HepG2 (cell line): ENCODE measurements at regions not wholly inside any gene's neighbourhood (a gene's known extent, or its start where the extent isn't known, plus 50 kb on each side); places are given as distances from the start of the nearest gene placed in this dataset.

Source experiments
- CHD2 ChIP-seq: IDR thresholded peaks from 2 replicates; pipeline ENCODE4 v1.6.1; 2011; ENCODE audit warnings: low read depth, low read length, improper control_type of control experiment
- HDAC6 ChIP-seq: fragments of 200-600 bp; sonication (generic); IDR thresholded peaks from 2 replicates; pipeline ENCODE4 v1.7.0; 2017; ENCODE audit warnings: mild to moderate bottlenecking, antibody characterized with exemption, low read length, low read depth
- LBX2 ChIP-seq: sonication (generic); formaldehyde crosslinking; IDR thresholded peaks from 2 replicates; pipeline ENCODE4 v1.5.0; 2020; ENCODE audit warnings: missing genetic modification reagents, mild to moderate bottlenecking, borderline replicate concordance
- MAZ ChIP-seq, 2 experiments: sonication (generic) in 1 of 2; formaldehyde crosslinking in 1 of 2; IDR thresholded peaks; 2 replicates each; pipeline versions ENCODE4 v1.5.0 to v1.6.1; 2012 to 2020; ENCODE audit warnings: low read depth in 2 of 2, mild to moderate bottlenecking in 2 of 2, borderline replicate concordance in 1 of 2, improper control_type of control experiment in 1 of 2, low read length in 1 of 2, missing genetic modification reagents in 1 of 2, moderate library complexity in 1 of 2
- NFRKB ChIP-seq: fragments of 450-650 bp; IDR thresholded peaks from 2 replicates; pipeline ENCODE4 v1.6.1; 2017
- POLR2A ChIP-seq, 2 experiments: IDR thresholded peaks; 2 replicates each; pipeline ENCODE4 v1.6.1; 2011; ENCODE audit warnings: low read depth in 2 of 2, low read length in 2 of 2, mild to moderate bottlenecking in 1 of 2, moderate library complexity in 1 of 2; ENCODE audit not compliant: insufficient read depth in 1 of 2
- TCF7L2 ChIP-seq: IDR thresholded peaks from 2 replicates; pipeline ENCODE4 v1.6.1; 2011; ENCODE audit warnings: mild to moderate bottlenecking, low read depth, low read length, moderate library complexity
- ZBTB20 ChIP-seq: sonication (generic); formaldehyde crosslinking; IDR thresholded peaks from 2 replicates; pipeline ENCODE4 v1.8.1; 2023; ENCODE audit warnings: missing genetic modification reagents, low read depth, mild to moderate bottlenecking, borderline replicate concordance
- ZMYM3 ChIP-seq: sonication (generic); formaldehyde crosslinking; IDR thresholded peaks from 2 replicates; pipeline ENCODE4 v1.5.1; 2020; ENCODE audit warnings: mild to moderate bottlenecking, missing genetic modification reagents
- ZNF839 ChIP-seq: sonication (generic); formaldehyde crosslinking; IDR thresholded peaks from 2 replicates; pipeline ENCODE4 v1.4.0; 2020; ENCODE audit warnings: missing genetic modification reagents, mild to moderate bottlenecking, borderline replicate concordance
- TF ChIP-seq, protein P1 (sequence below): sonication (generic); formaldehyde crosslinking; IDR thresholded peaks from 2 replicates; pipeline ENCODE4 v1.5.0; 2020; ENCODE audit warnings: missing genetic modification reagents

DNA sequence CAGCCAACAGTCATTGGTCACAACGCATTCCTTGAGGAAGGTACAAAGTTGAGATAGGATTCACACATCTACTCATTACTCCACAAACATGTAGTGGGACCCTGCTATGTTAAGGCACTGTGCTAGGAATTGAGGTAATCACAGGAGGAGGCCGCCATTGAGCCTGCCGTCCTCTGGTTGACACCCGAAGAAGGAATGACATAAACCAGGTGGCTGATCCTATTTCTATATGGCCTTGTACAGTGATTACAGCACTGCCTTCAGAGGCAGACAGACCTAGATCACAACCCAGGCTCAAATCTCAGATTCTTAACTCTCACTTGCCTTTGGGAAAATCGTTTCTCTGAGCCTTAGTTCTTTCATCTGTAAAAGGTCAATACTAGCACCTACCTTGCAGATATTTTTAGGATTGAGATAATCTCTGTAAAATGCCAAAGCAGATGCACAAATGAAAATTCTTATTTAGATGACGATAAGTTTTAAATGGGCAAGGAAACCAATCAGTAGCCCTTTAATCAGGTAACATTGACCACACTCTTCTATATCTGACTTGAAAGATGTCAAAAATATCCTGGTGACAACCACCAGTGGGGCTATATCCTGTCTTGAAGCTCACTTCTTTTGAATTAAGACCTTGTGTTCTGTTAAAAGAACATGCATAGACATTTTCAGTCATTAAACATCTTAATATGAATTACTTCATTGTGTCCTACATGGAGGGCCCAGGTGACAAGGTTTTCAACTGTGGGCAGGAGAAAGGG, 251.6 kb downstream of the KCTD12 start:
- TF ChIP-seq, protein P1, sequence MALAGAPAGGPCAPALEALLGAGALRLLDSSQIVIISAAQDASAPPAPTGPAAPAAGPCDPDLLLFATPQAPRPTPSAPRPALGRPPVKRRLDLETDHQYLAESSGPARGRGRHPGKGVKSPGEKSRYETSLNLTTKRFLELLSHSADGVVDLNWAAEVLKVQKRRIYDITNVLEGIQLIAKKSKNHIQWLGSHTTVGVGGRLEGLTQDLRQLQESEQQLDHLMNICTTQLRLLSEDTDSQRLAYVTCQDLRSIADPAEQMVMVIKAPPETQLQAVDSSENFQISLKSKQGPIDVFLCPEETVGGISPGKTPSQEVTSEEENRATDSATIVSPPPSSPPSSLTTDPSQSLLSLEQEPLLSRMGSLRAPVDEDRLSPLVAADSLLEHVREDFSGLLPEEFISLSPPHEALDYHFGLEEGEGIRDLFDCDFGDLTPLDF (CRISPR knock-in tag): no peak
- TF ChIP-seq MAZ (IDR thresholded peaks at IDR 0.05; ENCODE audit: borderline replicate concordance, low read depth, low read length) (no peak), MAZ (CRISPR knock-in tag; IDR thresholded peaks at IDR 0.05; ENCODE audit: low read depth) (no peak), HDAC6 (no peak), POLR2A (IDR thresholded peaks at IDR 0.05; ENCODE audit: insufficient read depth in 1 of 2, low read depth in 2 of 2, low read length in 2 of 2) (no peak), NFRKB (no peak), ZMYM3 (CRISPR knock-in tag) (no peak), ZBTB20 (CRISPR knock-in tag) (no peak), LBX2 (CRISPR knock-in tag) (no peak), CHD2 (no peak), ZNF839 (no peak), TCF7L2 (no peak)
